SK-N-SH (cell line): ENCODE measurements at regions not wholly inside any gene's neighbourhood (a gene's known extent, or its start where the extent isn't known, plus 50 kb on each side); places are given as distances from the start of the nearest gene placed in this dataset.

Source experiments
- CTCF ChIA-PET: fragments of 300-600, 350-600 bp; formaldehyde crosslinking; extraction: SDS; loops from one replicate; lab custom pipeline; 2021; lab: Yijun Ruan, JAX
- POLR2A ChIA-PET: fragments of 350-600 bp; sonication (Branson Sonifier 250); formaldehyde crosslinking; extraction: SDS; loops from one replicate; lab custom pipeline; 2020; ENCODE audit warnings: antibody characterized with exemption, inconsistent platforms; lab: Yijun Ruan, JAX
- DNase-seq: peaks from one replicate; pipeline ENCODE4 v3.0.0; 2012
- H2AFZ ChIP-seq: fragments of 200-600 bp; sonication (generic); 2 replicates; pipeline ENCODE4 v1.8.1; 2016; ENCODE audit warnings: antibody characterized with exemption, mild to moderate bottlenecking, low read depth
- H3F3A ChIP-seq: fragments of 200-600 bp; sonication (generic); replicated peaks from 2 replicates; pipeline ENCODE3; 2016; ENCODE audit warnings: antibody characterized with exemption, mild to moderate bottlenecking; ENCODE audit not compliant: insufficient read depth
- H3K27ac ChIP-seq, 2 experiments: fragments of 200-500 bp in 1 of 2; fragments of 200-600 bp in 1 of 2; sonication (Bioruptor generic) in 1 of 2; sonication (generic), shearing (Covaris generic) in 1 of 2; 2 replicates each; pipeline versions ENCODE4 v1.5.1 to v1.6.1; 2014 to 2016; ENCODE audit warnings: low read depth in 2 of 2, inconsistent platforms in 1 of 2, low read length in 1 of 2, mild to moderate bottlenecking in 1 of 2, mixed read lengths in 1 of 2
- H3K27me3 ChIP-seq: fragments of 200-600 bp; sonication (generic), shearing (Covaris generic); 2 replicates; pipeline ENCODE4 v1.6.1; 2016; ENCODE audit warnings: mixed run types; ENCODE audit not compliant: insufficient read depth
- H3K36me3 ChIP-seq, 2 experiments: fragments of 200-500 bp in 1 of 2; fragments of 200-600 bp in 1 of 2; sonication (Bioruptor generic) in 1 of 2; sonication (generic) in 1 of 2; replicated peaks in 1 of 2; 2 replicates each; pipeline versions ENCODE3 to v1.5.1; 2014 to 2016; ENCODE audit warnings: low read length in 1 of 2, mild to moderate bottlenecking in 1 of 2; ENCODE audit not compliant: insufficient read depth in 2 of 2, control insufficient read depth in 1 of 2
- H3K4me1 ChIP-seq, 2 experiments: fragments of 200-500 bp in 1 of 2; fragments of 200-600 bp in 1 of 2; sonication (Bioruptor generic) in 1 of 2; sonication (generic), shearing (Covaris generic) in 1 of 2; 2 replicates each; pipeline versions ENCODE4 v1.5.1 to v1.6.1; 2014 to 2016; ENCODE audit warnings: low read depth in 1 of 2, low read length in 1 of 2, mixed run types in 1 of 2; ENCODE audit not compliant: insufficient read depth in 2 of 2, control insufficient read depth in 1 of 2
- H3K4me2 ChIP-seq: fragments of 200-600 bp; sonication (generic), shearing (Covaris generic); 2 replicates; pipeline ENCODE4 v1.6.1; 2017; ENCODE audit warnings: mixed run types
- H3K4me3 ChIP-seq, 2 experiments: fragments of 200-500 bp in 1 of 2; fragments of 200-600 bp in 1 of 2; sonication (Bioruptor generic) in 1 of 2; sonication (generic), shearing (Covaris generic) in 1 of 2; 2 replicates each; pipeline versions ENCODE4 v1.5.1 to v1.8.1; 2014 to 2016; ENCODE audit warnings: low read depth in 2 of 2, inconsistent platforms in 1 of 2, low read length in 1 of 2, mild to moderate bottlenecking in 1 of 2, mixed read lengths in 1 of 2, moderate library complexity in 1 of 2
- H3K79me2 ChIP-seq: fragments of 200-600 bp; sonication (generic); 2 replicates; pipeline ENCODE4 v1.8.1; 2017; ENCODE audit warnings: mild to moderate bottlenecking; ENCODE audit not compliant: insufficient read depth
- H3K9ac ChIP-seq: fragments of 200-600 bp; sonication (generic); 2 replicates; pipeline ENCODE4 v1.6.1; 2017; ENCODE audit warnings: mixed run types
- H3K9me2 ChIP-seq: fragments of 200-600 bp; sonication (generic); 2 replicates; pipeline ENCODE4 v1.6.1; 2017; ENCODE audit warnings: mixed run types
- H3K9me3 ChIP-seq: fragments of 200-600 bp; sonication (generic); 2 replicates; pipeline ENCODE4 v1.6.1; 2017; ENCODE audit warnings: mixed run types, mild to moderate bottlenecking, moderate library complexity
- H4K20me1 ChIP-seq: fragments of 200-600 bp; sonication (generic); 2 replicates; pipeline ENCODE4 v1.6.1; 2017; ENCODE audit warnings: mild to moderate bottlenecking, mixed run types; ENCODE audit not compliant: insufficient read depth
- CTCF ChIP-seq: fragments of 200-600 bp; sonication (generic); IDR thresholded peaks from 2 replicates; pipeline ENCODE4 v1.6.1; 2017; ENCODE audit warnings: antibody characterized with exemption, mild to moderate bottlenecking, moderate library complexity
- EZH2phosphoT487 ChIP-seq: fragments of 200-600 bp; sonication (generic); IDR thresholded peaks from 2 replicates; pipeline ENCODE4 v1.6.1; 2017; ENCODE audit warnings: low read depth, mixed run types, mild to moderate bottlenecking, antibody characterized with exemption, moderate library complexity, borderline replicate concordance
- FOSL2 ChIP-seq: IDR thresholded peaks from 2 replicates; pipeline ENCODE4 v1.4.0; 2012; ENCODE audit warnings: low read depth, mild to moderate bottlenecking, moderate library complexity, borderline replicate concordance
- FOXM1 ChIP-seq: IDR thresholded peaks from 2 replicates; pipeline ENCODE4 v1.4.0; 2012; ENCODE audit warnings: low read depth, mild to moderate bottlenecking
- IRF3 ChIP-seq: fragments of 150-350 bp; IDR thresholded peaks from 2 replicates; pipeline ENCODE4 v1.6.1; 2016; ENCODE audit warnings: mild to moderate bottlenecking, low read depth, low read length
- JUND ChIP-seq: IDR thresholded peaks from 2 replicates; pipeline ENCODE4 v1.4.0; 2012
- MAX ChIP-seq: IDR thresholded peaks from 2 replicates; pipeline ENCODE4 v1.4.0; 2012; ENCODE audit warnings: low read depth
- MEF2A ChIP-seq: IDR thresholded peaks from 2 replicates; pipeline ENCODE4 v1.4.0; 2012; ENCODE audit warnings: low read depth, borderline replicate concordance
- NRF1 ChIP-seq: IDR thresholded peaks from 2 replicates; pipeline ENCODE4 v1.6.1; 2012; ENCODE audit warnings: low read depth, mild to moderate bottlenecking, low read length
- PBX3 ChIP-seq: IDR thresholded peaks from 2 replicates; pipeline ENCODE4; 2012
- POLR2AphosphoS5 ChIP-seq: IDR thresholded peaks from 2 replicates; pipeline ENCODE4 v1.6.1; 2012; ENCODE audit warnings: low read depth, low read length
- RCOR1 ChIP-seq: fragments of 150-350 bp; IDR thresholded peaks from 2 replicates; pipeline ENCODE4 v1.6.1; 2017; ENCODE audit warnings: antibody characterized with exemption, low read length
- REST ChIP-seq: IDR thresholded peaks from 2 replicates; pipeline ENCODE4 v1.6.1; 2012; ENCODE audit warnings: mild to moderate bottlenecking, low read depth, low read length, moderate library complexity
- SIN3A ChIP-seq: IDR thresholded peaks from 2 replicates; pipeline ENCODE4 v1.6.1; 2012; ENCODE audit warnings: low read depth, mild to moderate bottlenecking, low read length, moderate library complexity, borderline replicate concordance
- TEAD4 ChIP-seq: IDR thresholded peaks from 2 replicates; pipeline ENCODE4 v1.4.0; 2012; ENCODE audit warnings: mild to moderate bottlenecking, borderline replicate concordance; ENCODE audit not compliant: insufficient read depth
- USF1 ChIP-seq: IDR thresholded peaks from 2 replicates; pipeline ENCODE4 v1.4.0; 2012; ENCODE audit warnings: low read depth, borderline replicate concordance
- YY1 ChIP-seq: IDR thresholded peaks from 2 replicates; pipeline ENCODE4 v1.4.0; 2012; ENCODE audit warnings: low read depth, mild to moderate bottlenecking
- ZBTB33 ChIP-seq: IDR thresholded peaks from 2 replicates; pipeline ENCODE4 v1.4.0; 2012; ENCODE audit warnings: low read depth, borderline replicate concordance
- WGBS: methylation state at CpG from one replicate; pipeline ENCODE4 v1.1.6; 2017; ENCODE audit warnings: low lambda C conversion rate; 5-methylcytosine and 5-hydroxymethylcytosine counted together

- CTCF ChIA-PET: no interaction called here
- no peaks in the 10 kb centered on the region for H3K9me2 ChIP-seq
- H3K4me2 ChIP-seq: no peak overlapping the region
- H3K4me3 ChIP-seq: no peak overlapping the region
- no peak overlapping the region; the same call in 1 of the 2 replicates for H2AFZ ChIP-seq
- no peak for DNase-seq
- 59% methylated on average over 1 of the region's 1 CpG for WGBS
- TF ChIP-seq NRF1 (no peak), FOSL2 (no peak), IRF3 (no peak), EZH2phosphoT487 (no peak), SIN3A (no peak), REST (no peak), MEF2A (no peak), MAX (no peak), TEAD4 (no peak), FOXM1 (no peak), JUND (no peak), YY1 (no peak), CTCF (no peak), PBX3 (no peak), RCOR1 (no peak), ZBTB33 (no peak), USF1 (no peak), POLR2AphosphoS5 (no peak)
- TF ChIP-seq, all 33 proteins: peak for 0
- peaks cover 34% of the 10 kb centered on the region for H3F3A ChIP-seq
- H3K9ac ChIP-seq: no peak overlapping the region
- H3K27me3 ChIP-seq: no peaks in the 10 kb centered on the region
- H3K27ac ChIP-seq: no peak overlapping the region
- H3K36me3 ChIP-seq: no peaks in the 10 kb centered on the region
- H3K9me3 ChIP-seq: no peaks in the 10 kb centered on the region
- POLR2A ChIA-PET: no interaction called here
- peaks cover 0 to 27% of the 10 kb centered on the region in 2 experiments; a peak in 1 of 4 replicates for H3K4me1 ChIP-seq
- H4K20me1 ChIP-seq: no peaks in the 10 kb centered on the region
- no peaks in the 10 kb centered on the region for H3K79me2 ChIP-seq
Measured at GRCh38 chr6:9518431-9518830, 896.4 kb downstream of the TFAP2A start.
